HEK293 (cell line): ENCODE measurements at regions not wholly inside any gene's neighbourhood (a gene's known extent, or its start where the extent isn't known, plus 50 kb on each side); places are given as distances from the start of the nearest gene placed in this dataset.

Experiments used
- CTCF ChIA-PET: fragments of 350-600 bp; formaldehyde crosslinking; extraction: SDS; loops from one replicate; lab custom pipeline; 2021; ENCODE audit warnings: antibody characterized with exemption; lab: Yijun Ruan, JAX
- POLR2A ChIA-PET: fragments of 300-600 bp; formaldehyde crosslinking; extraction: SDS; loops from one replicate; lab custom pipeline; 2020; ENCODE audit warnings: antibody characterized with exemption, inconsistent platforms; lab: Yijun Ruan, JAX
- H3K27ac ChIP-seq: fragments of 200-500 bp; sonication (Bioruptor generic); 2 replicates; pipeline ENCODE4 v1.5.1; 2014; ENCODE audit warnings: low read depth, low read length, control low read depth, inconsistent platforms; ENCODE audit errors: extremely low read depth
- H3K36me3 ChIP-seq, 2 experiments: fragments of 200-500 bp in 1 of 2; sonication (Bioruptor generic) in 1 of 2; 1 replicate in 1 of 2; 2 replicates in 1 of 2; pipeline ENCODE4 v1.5.1; 2014 to 2017; ENCODE audit warnings: inconsistent platforms in 2 of 2, low read length in 2 of 2; ENCODE audit not compliant: control insufficient read depth in 2 of 2, insufficient read depth in 1 of 2
- H3K4me1 ChIP-seq: fragments of 200-500 bp; sonication (Bioruptor generic); 2 replicates; pipeline ENCODE4 v1.5.1; 2014; ENCODE audit warnings: mild to moderate bottlenecking, low read length, inconsistent platforms; ENCODE audit not compliant: control insufficient read depth, insufficient read depth
- H3K4me3 ChIP-seq: 2 replicates; pipeline ENCODE4 v1.5.1; 2011; ENCODE audit warnings: low read depth, mild to moderate bottlenecking, control low read depth, low read length, moderate library complexity
- H3K9me3 ChIP-seq: fragments of 200-500 bp; sonication (Bioruptor generic); 2 replicates; pipeline ENCODE4 v1.5.1; 2014; ENCODE audit warnings: low read depth, low read length, inconsistent platforms; ENCODE audit not compliant: control insufficient read depth, insufficient read depth
- EGR2 ChIP-seq: fragments of 450-650 bp; formaldehyde crosslinking; IDR thresholded peaks from 2 replicates; pipeline ENCODE4 v1.5.1; 2016; ENCODE audit warnings: low read depth, missing biosample characterization, missing genetic modification characterization
- GFI1B ChIP-seq: fragments of 450-650 bp; formaldehyde crosslinking; IDR thresholded peaks from 2 replicates; pipeline ENCODE4 v1.5.1; 2016; ENCODE audit warnings: missing biosample characterization, missing genetic modification characterization
- PRDM2 ChIP-seq: fragments of 450-650 bp; formaldehyde crosslinking; IDR thresholded peaks from 2 replicates; pipeline ENCODE4 v1.5.1; 2016; ENCODE audit warnings: missing biosample characterization, missing genetic modification characterization, borderline replicate concordance
- SP7 ChIP-seq: fragments of 450-650 bp; formaldehyde crosslinking; IDR thresholded peaks from 2 replicates; pipeline ENCODE4 v1.5.1; 2016; ENCODE audit warnings: missing biosample characterization, missing genetic modification characterization
- ZFP3 ChIP-seq: fragments of 450-650 bp; formaldehyde crosslinking; IDR thresholded peaks from 2 replicates; pipeline ENCODE4 v1.5.1; 2016; ENCODE audit warnings: low read depth, missing biosample characterization, missing genetic modification characterization
- ZNF140 ChIP-seq: fragments of 450-650 bp; formaldehyde crosslinking; IDR thresholded peaks from 2 replicates; pipeline ENCODE4 v1.5.1; 2016; ENCODE audit warnings: missing biosample characterization, missing genetic modification characterization
- ZNF202 ChIP-seq: fragments of 450-650 bp; formaldehyde crosslinking; IDR thresholded peaks from 2 replicates; pipeline ENCODE4 v1.5.1; 2016; ENCODE audit warnings: missing biosample characterization, missing genetic modification characterization, borderline replicate concordance
- ZNF292 ChIP-seq: fragments of 450-650 bp; formaldehyde crosslinking; IDR thresholded peaks from 2 replicates; pipeline ENCODE4 v1.5.1; 2016; ENCODE audit warnings: low read depth, missing biosample characterization, missing genetic modification characterization, borderline replicate concordance
- ZNF311 ChIP-seq: fragments of 450-650 bp; formaldehyde crosslinking; IDR thresholded peaks from 2 replicates; pipeline ENCODE4 v1.5.1; 2017; ENCODE audit warnings: missing biosample characterization, missing genetic modification characterization, borderline replicate concordance
- ZNF530 ChIP-seq: fragments of 450-650 bp; formaldehyde crosslinking; IDR thresholded peaks from 2 replicates; pipeline ENCODE4 v1.5.1; 2016; ENCODE audit warnings: low read depth, missing biosample characterization, missing genetic modification characterization
- ZNF623 ChIP-seq: fragments of 450-650 bp; formaldehyde crosslinking; IDR thresholded peaks from 2 replicates; pipeline ENCODE4 v1.5.1; 2016; ENCODE audit warnings: missing biosample characterization, missing genetic modification characterization
- ZNF747 ChIP-seq: fragments of 450-650 bp; formaldehyde crosslinking; IDR thresholded peaks from 2 replicates; pipeline ENCODE4 v1.5.1; 2016; ENCODE audit warnings: missing biosample characterization, missing genetic modification characterization
- ZNF785 ChIP-seq: fragments of 450-650 bp; formaldehyde crosslinking; IDR thresholded peaks from 2 replicates; pipeline ENCODE4 v1.5.1; 2016; ENCODE audit warnings: missing biosample characterization, missing genetic modification characterization
- ZNF792 ChIP-seq: fragments of 450-650 bp; formaldehyde crosslinking; IDR thresholded peaks from 2 replicates; pipeline ENCODE4 v1.5.1; 2016; ENCODE audit warnings: missing biosample characterization, missing genetic modification characterization
- ZSCAN23 ChIP-seq: fragments of 450-650 bp; formaldehyde crosslinking; IDR thresholded peaks from 2 replicates; pipeline ENCODE4 v1.5.1; 2016; ENCODE audit warnings: missing biosample characterization, missing genetic modification characterization
- TF ChIP-seq, protein P1 (sequence below): fragments of 450-650 bp; formaldehyde crosslinking; IDR thresholded peaks from 2 replicates; pipeline ENCODE4 v1.5.1; 2016; ENCODE audit warnings: missing biosample characterization, missing genetic modification characterization
- TF ChIP-seq, protein P2 (sequence below): fragments of 450-650 bp; formaldehyde crosslinking; IDR thresholded peaks from 2 replicates; pipeline ENCODE4 v1.5.1; 2016; ENCODE audit warnings: missing biosample characterization, missing genetic modification characterization
- TF ChIP-seq, protein P3 (sequence below): fragments of 450-650 bp; formaldehyde crosslinking; IDR thresholded peaks from 2 replicates; pipeline ENCODE4; 2016; ENCODE audit warnings: missing biosample characterization, missing genetic modification characterization

- TF ChIP-seq PRDM2 (tag by site-specific recombination) (no peak), ZNF311 (tag by site-specific recombination) (no peak), ZNF530 (tag by site-specific recombination) (no peak)
These were observed 342.5 kb upstream of the FSTL5 start (continued) for GRCh38 chr4:162506253-162506652.

- POLR2A ChIA-PET, result no interaction called here
These were observed 340.1 kb upstream of the FSTL5 start for GRCh38 chr4:162503868-162504267.

DNA sequence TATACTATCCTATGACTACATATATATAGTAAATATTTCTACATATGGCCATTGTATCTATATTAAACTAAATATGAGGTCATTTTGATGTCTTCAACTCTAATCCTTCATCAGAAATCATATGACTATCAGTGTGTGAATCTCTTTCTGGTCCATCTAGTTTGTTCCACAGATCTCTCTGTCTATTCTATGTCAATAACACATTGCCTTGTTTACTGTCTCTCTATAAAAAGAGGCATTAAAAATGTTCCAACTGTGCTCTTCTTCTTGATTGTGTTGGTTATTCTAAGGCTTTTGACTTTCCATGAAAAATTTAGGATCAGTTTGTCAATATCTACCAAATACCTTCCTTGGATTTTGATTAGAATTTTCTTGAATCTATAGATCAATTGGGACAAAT is 338.3 kb upstream of the FSTL5 start:
- Histone ChIP-seq H3K9me3 (no peaks in the 10 kb centered on the region), H3K4me1 (no peaks in the 10 kb centered on the region), H3K27ac (no peak overlapping the region), H3K4me3 (no peak overlapping the region), H3K36me3 (no peaks in the 10 kb centered on the region)
- TF ChIP-seq, protein P1, sequence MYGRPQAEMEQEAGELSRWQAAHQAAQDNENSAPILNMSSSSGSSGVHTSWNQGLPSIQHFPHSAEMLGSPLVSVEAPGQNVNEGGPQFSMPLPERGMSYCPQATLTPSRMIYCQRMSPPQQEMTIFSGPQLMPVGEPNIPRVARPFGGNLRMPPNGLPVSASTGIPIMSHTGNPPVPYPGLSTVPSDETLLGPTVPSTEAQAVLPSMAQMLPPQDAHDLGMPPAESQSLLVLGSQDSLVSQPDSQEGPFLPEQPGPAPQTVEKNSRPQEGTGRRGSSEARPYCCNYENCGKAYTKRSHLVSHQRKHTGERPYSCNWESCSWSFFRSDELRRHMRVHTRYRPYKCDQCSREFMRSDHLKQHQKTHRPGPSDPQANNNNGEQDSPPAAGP (tag by site-specific recombination), result no peak
- no peak for TF ChIP-seq ZNF623 (tag by site-specific recombination)
- ChIA-PET POLR2A (no interaction called here), CTCF (no interaction called here)

More at GRCh38 chr4:162503868-162504267, 340.1 kb upstream of the FSTL5 start:
- TF ChIP-seq, protein P2, sequence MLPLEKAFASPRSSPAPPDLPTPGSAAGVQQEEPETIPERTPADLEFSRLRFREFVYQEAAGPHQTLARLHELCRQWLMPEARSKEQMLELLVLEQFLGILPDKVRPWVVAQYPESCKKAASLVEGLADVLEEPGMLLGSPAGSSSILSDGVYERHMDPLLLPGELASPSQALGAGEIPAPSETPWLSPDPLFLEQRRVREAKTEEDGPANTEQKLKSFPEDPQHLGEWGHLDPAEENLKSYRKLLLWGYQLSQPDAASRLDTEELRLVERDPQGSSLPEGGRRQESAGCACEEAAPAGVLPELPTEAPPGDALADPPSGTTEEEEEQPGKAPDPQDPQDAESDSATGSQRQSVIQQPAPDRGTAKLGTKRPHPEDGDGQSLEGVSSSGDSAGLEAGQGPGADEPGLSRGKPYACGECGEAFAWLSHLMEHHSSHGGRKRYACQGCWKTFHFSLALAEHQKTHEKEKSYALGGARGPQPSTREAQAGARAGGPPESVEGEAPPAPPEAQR (tag by site-specific recombination), result no peak
- no peak for TF ChIP-seq ZNF202 (tag by site-specific recombination)
- no peak for TF ChIP-seq ZNF785 (tag by site-specific recombination)
- no peak for TF ChIP-seq ZNF792 (tag by site-specific recombination)
- no peak for TF ChIP-seq ZNF311 (tag by site-specific recombination)
- TF ChIP-seq EGR2 (tag by site-specific recombination), result no peak
- no peak for TF ChIP-seq ZNF140 (tag by site-specific recombination)
- TF ChIP-seq ZSCAN23, result no peak
- TF ChIP-seq ZNF747 (tag by site-specific recombination), result no peak
- no peak for TF ChIP-seq ZFP3 (tag by site-specific recombination)
- TF ChIP-seq, protein P3, sequence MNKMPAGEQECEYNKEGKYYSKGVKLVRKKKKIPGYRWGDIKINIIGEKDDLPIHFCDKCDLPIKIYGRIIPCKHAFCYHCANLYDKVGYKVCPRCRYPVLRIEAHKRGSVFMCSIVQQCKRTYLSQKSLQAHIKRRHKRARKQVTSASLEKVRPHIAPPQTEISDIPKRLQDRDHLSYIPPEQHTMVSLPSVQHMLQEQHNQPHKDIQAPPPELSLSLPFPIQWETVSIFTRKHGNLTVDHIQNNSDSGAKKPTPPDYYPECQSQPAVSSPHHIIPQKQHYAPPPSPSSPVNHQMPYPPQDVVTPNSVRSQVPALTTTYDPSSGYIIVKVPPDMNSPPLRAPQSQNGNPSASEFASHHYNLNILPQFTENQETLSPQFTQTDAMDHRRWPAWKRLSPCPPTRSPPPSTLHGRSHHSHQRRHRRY, result no peak
- no peak for TF ChIP-seq ZNF292 (tag by site-specific recombination)
- TF ChIP-seq GFI1B (tag by site-specific recombination), result no peak
- no peak for TF ChIP-seq SP7 (tag by site-specific recombination)
- no peak overlapping the region for H3K4me3 ChIP-seq
- CTCF ChIA-PET, result interaction anchor here (0.8 kb wide), 1 partner anchor 1043 kb away, joined by 4 read pairs; no protein-coding TSS in a partner anchor
- no peaks in the 10 kb centered on the region for H3K36me3 ChIP-seq
- no peaks in the 10 kb centered on the region for H3K4me1 ChIP-seq
- H3K27ac ChIP-seq, result no peak overlapping the region
- no peaks in the 10 kb centered on the region for H3K9me3 ChIP-seq
